ENCODE measurements at regions not wholly inside any gene's neighbourhood (a gene's known extent, or its start where the extent isn't known, plus 50 kb on each side); places are given as distances from the start of the nearest gene placed in this dataset.

DNA sequence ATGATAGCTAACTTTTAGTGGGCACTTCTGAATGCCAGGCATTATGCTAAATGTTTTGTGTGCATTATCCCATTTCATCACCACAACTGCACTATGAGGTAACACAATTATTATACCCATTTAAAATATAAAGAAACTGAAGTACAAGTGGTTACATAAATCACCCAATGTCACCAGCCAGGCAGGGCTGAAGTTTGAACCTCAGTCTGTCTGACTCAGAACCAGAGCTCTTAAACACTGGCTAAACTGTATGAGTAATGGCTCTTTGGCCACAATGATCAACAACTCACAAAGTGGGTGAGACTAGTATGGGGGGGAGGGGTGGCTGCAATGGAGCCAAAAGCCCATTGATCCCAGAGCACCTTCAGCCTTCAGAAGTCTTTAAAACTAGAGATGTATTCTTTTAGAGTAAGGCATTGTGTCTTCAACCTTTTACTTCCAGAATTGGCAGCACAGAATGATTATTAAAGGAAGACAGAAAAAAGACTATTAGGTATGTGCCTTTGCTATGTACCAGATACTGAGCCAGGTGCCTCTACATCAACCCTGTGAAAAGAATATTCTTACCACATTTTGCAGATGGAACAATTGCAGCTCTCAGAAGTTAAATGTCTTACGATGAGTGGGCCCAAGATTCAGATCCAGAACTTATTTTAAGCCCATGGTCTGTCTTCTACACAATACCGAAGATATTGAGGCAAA is 166.9 kb downstream of the UACA start:
- TF ChIP-seq CTCF (IDR thresholded peaks at IDR 0.05), result no peak
- no peak for TF ChIP-seq POLR2A (IDR thresholded peaks at IDR 0.05)
